HG03196 (cell line): ENCODE measurements at regions not wholly inside any gene's neighbourhood (a gene's known extent, or its start where the extent isn't known, plus 50 kb on each side); places are given as distances from the start of the nearest gene placed in this dataset.
A peak's percentile ranks its signal among the peaks of the same experiment; 100 is the strongest.

Source experiments
- ATAC-seq: cut with Tn5 transposase; IDR thresholded peaks from one replicate; pipeline ENCODE4 v1.9.1; 2021; ENCODE audit not compliant: unreplicated experiment

GRCh38 chr14:62081012-62081612 lies 318.9 kb downstream of the SNAPC1 start:
- ATAC-seq = peak; percentile 97

GRCh38 chr14:62081951-62082350 lies 319.7 kb downstream of the SNAPC1 start:
- no peak for ATAC-seq

- no peak for ATAC-seq
Measured at GRCh38 chr14:62082779-62083178, 320.6 kb downstream of the SNAPC1 start.

- no peak for ATAC-seq
Measured at GRCh38 chr14:62084020-62084419, 321.8 kb downstream of the SNAPC1 start.

GRCh38 chr14:62087191-62087590 lies 325.0 kb downstream of the SNAPC1 start:
- no peak for ATAC-seq

GRCh38 chr14:62093736-62094135 lies 331.5 kb downstream of the SNAPC1 start:
- no peak for ATAC-seq

- no peak for ATAC-seq
Measured at GRCh38 chr14:62097072-62097471, 334.9 kb downstream of the SNAPC1 start.

GRCh38 chr14:62097824-62098223 lies 335.6 kb downstream of the SNAPC1 start:
- ATAC-seq = no peak

DNA sequence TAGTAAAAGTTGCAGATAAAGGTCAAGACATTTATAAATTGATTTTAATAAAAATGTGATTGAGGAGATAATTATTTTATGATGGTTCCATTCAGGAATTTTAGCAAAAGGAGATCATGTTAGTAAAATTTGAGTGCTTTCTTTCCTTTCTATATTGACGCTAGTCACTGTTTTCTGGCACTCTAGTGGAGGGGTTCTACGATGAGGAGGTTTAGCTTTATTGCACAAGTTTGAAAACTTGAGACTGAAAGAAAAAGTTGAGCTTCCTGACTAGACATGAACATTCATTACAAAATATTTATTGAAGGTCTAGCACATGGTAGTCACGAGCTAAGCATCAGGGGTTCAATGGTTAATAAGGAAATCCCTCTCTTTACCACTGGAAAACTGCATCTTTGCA lies 336.1 kb downstream of the SNAPC1 start:
- no peak for ATAC-seq

GRCh38 chr14:62099091-62099490 lies 336.9 kb downstream of the SNAPC1 start:
- ATAC-seq = no peak

DNA sequence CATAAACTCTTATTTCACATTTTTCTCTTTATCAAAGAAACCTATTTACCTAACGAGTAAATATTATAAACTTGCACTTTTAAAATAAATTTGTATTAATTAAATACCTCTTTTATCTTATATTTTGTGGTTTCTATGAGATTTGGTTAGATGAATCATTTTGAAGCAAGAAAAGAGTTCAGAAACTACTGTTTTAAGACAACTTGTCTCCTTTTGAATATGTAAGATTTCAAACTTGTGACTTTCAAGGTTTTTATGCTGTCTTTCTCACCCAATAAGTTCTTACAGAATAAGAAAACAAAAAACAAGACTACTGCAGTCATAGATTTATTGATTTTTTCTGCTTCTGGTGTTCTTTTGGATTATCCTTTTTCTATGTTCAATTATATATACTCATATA lies 339.0 kb downstream of the SNAPC1 start:
- no peak for ATAC-seq

DNA sequence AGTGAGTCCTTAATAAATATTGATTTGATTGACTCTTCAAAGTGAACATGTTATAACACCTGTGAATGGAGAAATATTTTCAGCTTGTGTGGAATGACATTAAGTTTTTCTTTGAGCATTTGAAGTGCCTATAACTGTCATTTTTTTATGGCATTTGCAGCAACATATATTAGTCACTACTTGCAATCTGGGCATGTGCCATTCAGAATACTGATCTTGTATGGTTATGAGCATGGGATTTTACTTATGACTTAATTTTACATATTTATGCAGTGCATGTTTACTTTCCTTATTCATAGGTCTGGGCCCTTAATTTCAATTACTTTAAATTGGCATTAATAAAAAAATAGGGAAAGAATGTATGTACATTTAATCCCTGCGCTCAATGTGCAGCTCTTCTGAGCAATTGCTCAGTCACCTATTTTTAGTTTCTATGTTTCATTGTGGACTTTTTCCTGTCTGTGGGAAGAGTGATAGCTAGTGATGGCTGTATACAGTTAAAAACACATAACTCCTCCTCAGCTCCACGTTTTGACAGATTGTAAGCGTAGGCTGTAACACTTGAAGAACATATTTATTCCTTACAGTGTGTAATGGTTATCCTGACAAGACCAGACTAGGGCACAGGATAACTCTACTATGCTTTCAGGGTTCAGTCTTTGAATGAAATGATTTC lies 339.6 kb downstream of the SNAPC1 start:
- no peak for ATAC-seq

GRCh38 chr14:62102349-62102725 lies 340.1 kb downstream of the SNAPC1 start:
- ATAC-seq = no peak

GRCh38 chr14:62103464-62103863 lies 341.2 kb downstream of the SNAPC1 start:
- no peak for ATAC-seq

- ATAC-seq = no peak
Measured at GRCh38 chr14:62110941-62111340, 348.7 kb downstream of the SNAPC1 start.

DNA sequence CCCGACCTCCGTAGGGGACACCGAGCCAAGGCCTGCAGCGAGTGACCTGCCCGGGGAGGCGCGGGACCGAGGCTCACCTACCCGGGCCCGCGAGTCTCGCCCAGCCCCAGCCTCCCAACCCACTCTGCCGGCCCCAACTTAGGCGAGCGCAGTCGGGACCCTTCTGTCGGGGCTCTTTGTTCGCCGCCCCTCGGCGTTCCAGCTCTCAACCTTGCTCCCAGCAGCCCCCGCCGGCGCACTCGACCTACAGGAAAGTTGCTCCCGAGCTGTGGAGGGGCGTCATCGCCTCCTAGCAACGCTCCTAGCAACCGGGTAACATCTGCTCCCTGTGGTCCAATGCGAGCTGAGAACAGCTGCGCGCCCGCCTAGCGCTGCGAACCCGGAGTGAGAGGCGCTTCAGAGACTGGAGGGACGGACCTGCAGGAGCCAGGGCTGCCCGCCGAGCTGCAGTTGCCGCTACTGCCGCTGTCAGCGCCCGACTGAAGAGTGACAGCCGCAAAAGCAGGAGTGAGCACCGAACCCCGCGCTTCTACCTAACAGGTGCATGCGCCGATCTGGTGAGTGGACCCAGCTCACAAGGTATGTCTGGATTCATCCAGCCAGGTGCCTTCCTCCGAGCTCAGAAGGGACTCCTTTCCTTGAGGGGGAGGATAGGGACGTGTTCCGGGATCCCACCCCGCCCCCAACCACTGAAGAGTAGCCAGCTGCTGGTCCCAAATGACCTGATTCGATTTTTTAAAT lies 355.0 kb downstream of the SNAPC1 start:
- ATAC-seq = no peak

- ATAC-seq = no peak
Measured at GRCh38 chr14:62117751-62118105, 355.5 kb downstream of the SNAPC1 start.

GRCh38 chr14:62118461-62118860 lies 356.2 kb downstream of the SNAPC1 start:
- ATAC-seq = no peak

GRCh38 chr14:62118871-62119270 lies 356.7 kb downstream of the SNAPC1 start:
- ATAC-seq = no peak

DNA sequence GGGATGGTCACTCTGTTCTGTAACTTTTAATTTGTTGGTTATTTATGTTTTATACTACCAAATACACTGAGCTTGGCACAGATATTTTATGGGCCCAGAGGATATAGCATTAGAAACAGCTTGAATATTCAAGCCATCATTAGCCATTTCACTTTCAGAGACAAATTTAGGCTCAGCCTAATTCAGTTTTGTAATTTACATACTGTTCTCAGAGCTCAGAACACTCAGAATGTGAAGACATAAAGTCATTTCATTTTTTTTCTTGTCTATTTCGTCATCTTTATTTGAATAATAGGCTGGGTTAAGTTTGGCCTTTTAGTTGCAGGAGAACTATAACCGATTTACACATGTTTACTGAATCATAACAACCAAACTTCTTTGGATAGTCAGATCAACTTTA lies 361.7 kb downstream of the SNAPC1 start:
- no peak for ATAC-seq

DNA sequence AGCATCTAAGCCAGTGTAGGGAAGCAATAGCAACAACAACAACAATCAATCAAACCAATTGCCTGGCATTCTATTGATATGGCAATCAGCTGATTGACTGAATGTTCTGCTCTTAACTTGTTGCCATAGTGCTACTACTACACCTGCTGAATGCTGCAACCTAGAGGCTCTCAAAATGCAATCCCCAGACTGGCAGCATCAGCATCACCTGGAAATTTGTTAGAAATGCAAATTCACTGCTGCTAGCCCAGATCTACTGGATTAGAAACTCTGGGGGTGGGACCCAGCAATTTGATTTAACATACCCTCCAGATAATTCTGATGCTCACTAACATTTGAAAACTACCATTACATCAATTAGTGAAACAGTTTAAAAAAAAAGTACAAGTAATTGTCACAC lies 363.6 kb downstream of the SNAPC1 start:
- no peak for ATAC-seq

GRCh38 chr14:62126879-62127478 lies 364.8 kb downstream of the SNAPC1 start:
- ATAC-seq = peak; percentile 60
